HG03571 (cell line): ENCODE measurements at regions not wholly inside any gene's neighbourhood (a gene's known extent, or its start where the extent isn't known, plus 50 kb on each side); places are given as distances from the start of the nearest gene placed in this dataset.

ENCODE experiments used
- ATAC-seq: cut with Tn5 transposase; IDR thresholded peaks from one replicate; pipeline ENCODE4 v1.9.1; 2021; ENCODE audit not compliant: unreplicated experiment

DNA sequence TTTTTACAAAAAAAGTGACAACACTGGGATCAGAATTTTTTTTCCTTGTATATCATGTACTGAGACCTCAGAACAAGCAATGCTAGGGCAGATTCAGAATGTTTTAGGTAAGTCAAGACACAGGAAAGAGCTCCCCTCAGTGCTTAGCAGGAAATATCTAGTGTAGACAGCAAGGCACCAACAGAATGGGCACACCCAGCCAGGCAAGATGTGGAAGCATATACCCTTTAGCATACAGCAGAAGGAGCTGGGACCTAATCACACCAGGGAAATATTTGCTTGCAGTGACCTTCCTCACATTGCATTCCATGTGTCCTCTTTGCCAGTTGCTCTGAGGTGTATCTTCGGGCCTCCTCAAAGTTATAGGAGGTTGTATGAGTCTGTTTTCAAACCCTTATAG, 497.6 kb upstream of the LRRN3 start:
- ATAC-seq, result no peak

DNA sequence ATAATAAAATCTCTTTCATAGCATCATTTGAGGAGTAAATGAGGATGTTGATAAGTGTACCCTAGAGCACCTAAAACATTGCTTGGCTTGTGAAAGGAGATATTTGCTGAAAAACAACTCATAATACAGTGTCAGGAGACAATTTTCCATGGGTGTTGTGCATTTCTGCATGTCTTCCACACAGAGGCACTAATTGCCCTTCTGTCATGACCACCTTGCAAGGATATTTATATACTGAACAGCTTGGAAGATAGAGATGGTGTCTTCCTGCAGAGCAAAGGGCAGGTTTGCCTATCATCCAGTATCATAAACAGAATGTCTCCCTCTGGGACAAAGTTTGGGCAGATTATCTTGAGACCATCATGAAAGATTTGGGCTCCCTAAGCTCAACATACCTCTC, 495.2 kb upstream of the LRRN3 start:
- ATAC-seq, result no peak

DNA sequence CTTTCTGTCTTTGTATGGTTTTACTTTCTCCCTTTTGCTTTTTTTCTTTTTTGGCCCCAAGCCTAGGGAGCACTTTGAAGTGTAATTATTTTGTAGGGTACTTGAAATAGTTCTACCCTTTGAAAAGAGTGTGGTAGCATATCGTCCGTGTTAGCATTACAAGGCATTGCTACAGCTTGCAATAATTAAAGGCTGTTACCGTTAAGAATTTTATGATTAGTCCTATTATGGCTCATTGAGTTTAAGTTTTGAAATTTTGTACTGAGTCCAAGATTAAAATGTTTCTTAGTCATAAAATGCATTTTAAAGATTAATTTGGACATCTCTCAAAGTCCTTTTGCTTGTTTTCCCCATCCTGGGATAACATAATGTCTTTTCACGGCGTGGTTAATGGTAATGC, 490.0 kb upstream of the LRRN3 start:
- no peak for ATAC-seq

DNA sequence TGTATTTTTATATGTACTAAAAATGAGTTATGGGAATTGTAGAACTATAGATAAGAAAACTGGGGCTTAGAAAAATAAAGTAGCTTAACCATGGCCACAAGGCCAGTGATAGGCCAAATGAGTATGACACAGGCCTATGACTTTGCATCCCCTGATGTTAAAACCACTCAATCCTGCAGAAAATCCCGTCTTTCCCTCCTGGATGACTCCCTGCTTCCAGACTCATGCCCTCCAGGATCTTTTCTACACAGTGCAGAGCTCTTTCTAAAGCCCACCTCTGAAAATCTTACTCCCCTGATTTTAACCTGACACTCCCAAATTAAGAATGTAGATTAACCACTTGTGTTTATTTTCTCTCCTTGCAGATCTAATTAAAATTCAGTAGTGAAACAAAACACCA, 489.2 kb upstream of the LRRN3 start:
- no peak for ATAC-seq

DNA sequence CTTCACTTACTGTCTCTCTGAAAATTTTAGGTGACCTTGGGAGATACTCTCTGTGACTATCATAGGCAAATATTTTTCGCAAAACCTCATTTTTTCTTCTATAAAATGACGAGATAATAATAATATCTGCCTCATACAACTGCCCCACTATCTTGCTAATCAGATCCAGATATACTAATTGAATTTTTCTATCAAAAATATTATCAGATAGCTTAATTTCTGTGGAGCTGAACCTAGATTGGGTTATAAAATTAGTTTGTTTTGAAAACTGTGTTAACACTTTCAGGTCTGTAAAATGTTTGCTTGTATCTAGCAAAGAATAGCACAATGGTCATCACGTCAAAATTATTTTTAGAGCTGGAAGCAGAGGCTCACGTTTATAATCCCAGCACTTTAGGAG, 486.7 kb upstream of the LRRN3 start:
- ATAC-seq, result no peak

DNA sequence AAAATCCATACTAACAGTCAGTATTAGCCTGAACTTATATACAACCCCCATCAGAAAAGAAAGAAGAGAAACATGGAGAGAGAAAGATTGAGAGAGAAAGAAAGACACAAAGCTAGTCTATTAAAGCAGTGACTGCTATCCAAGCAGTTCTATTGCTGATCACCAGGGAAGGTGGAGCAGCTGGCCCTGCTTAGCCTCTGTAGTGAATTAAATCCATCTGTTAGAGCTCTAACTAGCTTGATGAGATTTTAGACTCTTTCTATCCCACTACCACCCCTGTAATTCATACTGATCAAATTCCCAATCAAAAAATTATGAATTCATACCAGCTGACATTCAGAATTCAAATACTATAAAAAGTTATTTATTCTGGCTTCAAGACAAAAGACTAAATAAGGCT, 486.0 kb upstream of the LRRN3 start:
- ATAC-seq, result no peak

DNA sequence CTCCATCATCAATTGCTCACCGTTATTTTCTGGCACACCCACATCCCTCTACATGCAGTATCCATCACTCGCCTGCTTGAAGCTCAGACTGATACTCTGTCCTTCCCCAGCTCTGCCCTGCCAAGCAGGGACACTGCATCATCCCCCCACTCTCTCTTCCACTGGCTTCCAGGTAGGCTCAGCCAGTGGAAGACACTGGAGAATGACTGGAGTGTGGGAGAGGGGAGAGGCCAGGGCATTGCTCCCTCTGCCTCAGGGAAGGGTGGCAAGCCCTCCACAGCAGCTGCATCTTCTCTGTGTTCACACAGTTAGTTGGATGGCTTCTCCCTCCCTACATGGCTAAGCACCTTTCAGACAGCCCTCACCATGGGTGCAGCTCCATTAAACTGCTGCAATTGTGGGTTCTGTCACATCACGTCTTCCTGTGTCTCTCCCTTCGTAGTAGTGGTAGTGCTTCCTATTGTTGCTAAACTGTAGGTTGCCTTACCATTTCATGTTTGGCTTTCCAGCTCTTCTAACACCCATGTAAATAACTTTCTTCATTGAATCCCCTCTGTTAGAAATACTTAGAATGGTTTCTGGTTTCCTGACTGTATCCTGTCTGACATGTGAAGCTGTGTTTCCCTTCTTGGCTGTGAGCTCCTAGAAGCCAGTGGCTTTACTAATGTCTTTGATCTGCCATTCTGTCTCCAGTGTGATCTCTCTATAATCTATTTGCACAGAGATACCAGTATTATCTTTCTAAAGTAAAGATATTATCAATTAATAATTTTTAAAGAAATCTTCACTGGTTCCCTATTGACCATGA, 483.7 kb upstream of the LRRN3 start:
- ATAC-seq, result no peak

DNA sequence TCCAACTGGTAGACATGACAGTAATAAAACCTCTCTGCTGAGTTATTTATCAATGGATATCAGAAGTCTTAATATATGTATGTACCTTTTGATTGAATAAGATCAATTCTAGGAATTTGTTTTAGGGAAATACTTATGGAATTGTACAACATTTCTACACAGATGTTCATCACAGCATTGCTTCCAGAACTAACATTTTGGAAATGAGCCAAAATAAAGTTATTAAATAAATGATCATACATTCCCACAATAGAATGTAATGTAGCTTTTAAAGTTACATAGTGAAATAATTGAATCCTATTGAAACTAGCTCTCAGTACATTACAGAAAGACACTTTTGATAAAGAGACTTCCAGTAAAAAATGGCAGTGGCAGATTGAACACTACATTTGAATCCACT, 481.6 kb upstream of the LRRN3 start:
- no peak for ATAC-seq

DNA sequence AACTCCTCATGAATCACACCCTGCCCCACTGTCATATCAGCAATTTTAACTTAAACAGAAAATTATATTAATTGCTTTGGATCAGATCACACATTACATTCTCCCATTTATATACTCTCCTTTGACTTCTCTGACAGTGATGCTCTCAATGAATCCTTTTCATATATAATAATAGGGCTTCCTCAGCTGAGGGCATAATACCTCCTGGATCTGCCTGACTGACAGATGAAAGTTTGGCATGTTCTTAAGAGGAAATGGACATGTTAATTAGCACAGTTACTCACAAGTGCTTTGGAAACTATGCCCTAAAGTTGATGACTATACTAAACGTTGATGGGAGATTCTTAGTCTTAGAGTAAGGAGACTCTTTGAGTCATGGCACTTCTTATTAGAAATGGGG, 478.2 kb upstream of the LRRN3 start:
- ATAC-seq, result no peak
